ENCODE measurements at regions not wholly inside any gene's neighbourhood (a gene's known extent, or its start where the extent isn't known, plus 50 kb on each side); places are given as distances from the start of the nearest gene placed in this dataset.

DNA sequence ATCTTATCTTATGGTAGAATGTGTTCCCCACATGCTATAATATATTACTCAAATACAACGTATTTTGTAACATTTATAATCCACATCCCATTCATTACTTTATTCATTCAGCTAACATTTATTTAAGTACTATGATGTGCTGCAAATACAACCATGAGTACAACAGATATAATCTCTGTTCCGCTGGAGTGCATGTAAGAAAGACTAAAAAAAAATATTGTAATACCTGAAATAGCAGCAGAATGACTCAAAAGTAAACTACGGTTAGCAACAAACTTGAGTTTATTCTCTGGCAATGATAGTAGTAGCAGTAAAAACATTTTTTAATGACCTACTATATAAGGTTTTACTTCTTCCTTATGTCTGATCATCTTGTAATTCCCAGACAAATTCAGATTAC, 1776.3 kb downstream of the STIM2 start:
- no peak for DNase-seq (ENCODE audit: low read depth in 2 of 2)

DNA sequence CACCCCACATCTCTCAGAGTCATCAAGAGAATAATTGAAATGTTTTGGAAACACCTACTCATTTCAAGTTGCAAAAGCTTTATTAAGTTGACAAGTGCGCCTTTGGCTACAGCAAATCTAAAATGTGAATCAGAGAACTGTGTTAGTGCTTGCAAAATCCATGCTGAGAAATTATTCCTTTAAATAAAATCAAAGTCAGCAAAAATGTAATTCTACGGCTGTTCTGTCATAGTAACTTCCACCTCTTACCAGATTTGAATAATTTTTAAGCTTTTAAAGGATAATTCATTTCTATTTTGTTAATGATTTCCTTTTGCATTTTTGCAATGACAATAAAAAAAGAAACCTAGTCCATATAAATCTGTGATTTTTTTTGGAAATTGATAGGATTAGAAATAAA, 1779.1 kb downstream of the STIM2 start:
- DNase-seq (ENCODE audit: low read depth in 2 of 2), result no peak

DNA sequence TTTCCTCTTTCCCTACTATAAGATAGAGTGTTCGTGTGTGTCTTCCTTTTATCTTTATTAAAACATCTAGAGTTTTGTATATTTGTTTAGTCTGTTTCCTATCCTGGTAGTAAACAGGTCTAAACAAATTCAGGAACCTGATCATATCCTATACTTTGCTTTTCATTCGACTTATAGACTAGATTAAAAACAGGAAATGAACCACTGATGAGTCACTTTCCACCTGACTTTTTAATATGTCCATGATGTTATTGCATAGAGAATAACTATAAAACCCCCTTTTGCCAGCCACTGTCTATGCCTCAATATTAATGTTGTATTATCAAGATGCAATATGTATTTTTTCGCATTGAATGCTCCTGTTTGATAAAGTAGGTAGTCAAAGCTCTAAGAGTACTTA, 1794.0 kb downstream of the STIM2 start:
- DNase-seq (ENCODE audit: low read depth in 2 of 2), result no peak

DNA sequence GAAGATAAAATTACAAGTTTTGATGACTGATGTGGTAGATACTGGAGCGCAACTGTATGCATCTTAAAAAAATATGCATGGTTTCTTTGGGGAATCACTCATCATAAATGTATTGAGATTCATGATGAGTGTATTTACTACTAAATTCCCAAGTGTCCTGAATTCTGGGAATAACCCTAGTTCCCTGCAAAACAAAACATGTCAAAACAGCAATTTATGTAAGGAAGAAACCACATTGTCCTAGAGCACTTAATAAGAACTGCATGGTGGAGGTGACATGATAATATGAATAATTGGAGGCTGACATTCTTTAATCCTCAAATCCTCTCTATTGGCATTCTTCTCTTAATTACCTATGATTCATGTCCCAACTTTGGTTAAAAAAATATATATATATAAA, 1804.7 kb downstream of the STIM2 start:
- DNase-seq (ENCODE audit: low read depth in 2 of 2), result no peak

DNA sequence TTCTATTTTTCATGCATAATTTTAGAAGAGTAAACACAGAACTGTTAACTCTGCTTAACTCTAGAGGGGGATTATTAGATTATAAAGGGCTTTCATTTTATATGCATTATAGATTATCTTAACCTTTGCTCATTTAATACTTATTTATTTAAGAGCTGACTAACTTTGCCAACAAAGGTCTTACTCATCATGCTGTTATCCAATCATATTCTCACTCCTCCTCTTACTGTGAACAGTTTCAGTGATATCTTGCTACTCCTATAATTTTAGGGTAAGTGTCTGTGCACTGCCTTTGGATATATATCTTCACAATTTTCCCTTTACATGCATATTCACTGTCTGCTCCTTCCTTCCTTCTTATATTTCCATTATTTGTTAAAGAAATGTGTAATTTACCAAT, 1814.9 kb downstream of the STIM2 start:
- DNase-seq (ENCODE audit: low read depth in 2 of 2), result no peak

DNA sequence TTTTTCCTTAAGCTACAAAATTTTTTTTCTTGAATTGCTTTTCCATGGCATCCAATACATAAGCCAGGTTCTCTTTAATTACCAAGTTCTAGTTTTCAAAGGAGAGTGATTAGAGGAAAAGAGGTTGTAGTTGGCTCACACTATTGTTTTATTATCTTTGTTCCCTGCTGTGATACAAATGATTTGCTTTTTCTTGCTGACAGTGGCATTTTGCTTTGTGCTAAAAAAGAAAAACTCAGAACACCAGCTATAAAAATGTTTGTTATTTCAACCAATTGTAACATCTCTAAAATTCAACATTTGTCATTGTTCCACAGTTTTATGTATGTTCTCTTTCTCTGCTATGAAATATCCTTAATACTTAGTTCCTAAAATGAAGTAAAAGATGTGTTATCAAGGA, 1817.2 kb downstream of the STIM2 start:
- no peak for DNase-seq (ENCODE audit: low read depth in 2 of 2)

DNA sequence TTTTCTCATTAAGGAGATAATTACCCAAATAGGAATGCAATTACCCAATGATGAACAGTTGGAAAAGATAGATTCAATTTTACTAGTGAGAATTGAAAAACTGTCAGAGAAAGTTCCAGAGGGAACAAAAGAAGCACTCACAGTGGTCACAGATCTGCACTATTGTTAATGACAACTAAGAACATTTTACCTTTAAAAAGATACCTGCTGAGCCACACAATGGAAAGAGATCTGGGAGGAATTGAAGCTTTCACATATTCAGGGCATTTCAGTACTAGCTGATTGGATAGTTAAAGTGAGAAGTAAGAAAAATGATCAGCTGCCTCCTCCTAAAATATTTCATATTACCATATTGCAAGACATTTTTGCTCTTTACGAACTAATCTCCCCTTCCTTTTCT, 1822.2 kb downstream of the STIM2 start:
- no peak for DNase-seq (ENCODE audit: low read depth in 2 of 2)

DNA sequence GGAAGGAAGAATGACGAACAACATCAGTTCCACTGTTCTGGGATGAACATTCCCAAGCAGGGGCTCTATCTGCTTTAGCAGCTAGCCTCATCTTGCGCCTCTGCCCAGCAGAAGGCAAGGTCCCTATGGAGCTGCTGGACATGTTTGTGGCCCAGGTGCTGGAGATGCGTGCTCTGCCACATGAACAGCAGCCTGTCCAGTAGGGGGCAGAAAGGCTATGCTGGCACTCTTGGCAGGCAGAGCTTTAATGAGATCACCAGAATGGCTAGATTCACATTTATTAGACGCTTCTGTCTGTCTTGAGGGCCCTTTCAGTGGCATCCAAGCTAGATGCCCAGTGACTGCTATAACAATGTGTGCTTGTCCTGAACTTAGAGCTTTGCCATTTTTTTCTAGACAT, 1826.0 kb downstream of the STIM2 start:
- no peak for DNase-seq (ENCODE audit: low read depth in 2 of 2)

DNA sequence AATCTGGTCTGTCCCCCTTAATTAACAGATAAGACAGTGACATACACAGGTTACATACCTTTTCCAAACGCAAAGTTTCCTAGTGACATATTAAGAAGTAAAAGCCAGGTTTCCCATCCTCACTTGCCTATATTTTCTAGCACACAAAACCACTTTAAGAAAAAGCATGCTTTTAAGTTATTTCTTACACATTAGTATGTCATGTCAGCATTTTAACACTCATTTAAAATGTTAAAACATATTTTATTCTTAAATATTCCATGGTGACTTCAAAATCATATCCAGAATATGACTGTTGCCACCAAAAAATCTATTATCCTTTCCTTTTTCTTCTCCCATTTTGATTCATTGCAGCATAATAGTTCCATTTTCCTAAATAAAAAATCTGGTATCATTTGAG, 1830.2 kb downstream of the STIM2 start:
- DNase-seq (ENCODE audit: low read depth in 2 of 2), result no peak

DNA sequence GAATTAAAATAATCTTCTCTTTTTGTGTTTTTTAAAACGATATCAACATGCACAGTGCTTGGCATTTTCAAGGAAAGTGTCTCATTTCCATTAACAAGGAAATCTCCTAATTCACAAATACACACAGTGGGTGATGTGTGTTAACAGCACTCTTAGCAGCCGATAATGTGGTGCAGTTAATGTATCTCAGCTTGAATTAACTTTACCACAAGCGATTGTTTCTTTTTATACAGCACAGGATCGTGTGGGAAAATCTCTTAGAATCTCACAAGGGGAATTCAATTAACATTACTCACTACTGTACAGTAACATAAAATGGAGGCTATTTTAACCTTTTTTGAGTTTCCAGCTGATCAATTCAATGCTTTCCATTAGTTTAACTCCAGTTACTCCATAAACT, 1841.9 kb downstream of the STIM2 start:
- no peak for DNase-seq (ENCODE audit: low read depth in 2 of 2)

DNA sequence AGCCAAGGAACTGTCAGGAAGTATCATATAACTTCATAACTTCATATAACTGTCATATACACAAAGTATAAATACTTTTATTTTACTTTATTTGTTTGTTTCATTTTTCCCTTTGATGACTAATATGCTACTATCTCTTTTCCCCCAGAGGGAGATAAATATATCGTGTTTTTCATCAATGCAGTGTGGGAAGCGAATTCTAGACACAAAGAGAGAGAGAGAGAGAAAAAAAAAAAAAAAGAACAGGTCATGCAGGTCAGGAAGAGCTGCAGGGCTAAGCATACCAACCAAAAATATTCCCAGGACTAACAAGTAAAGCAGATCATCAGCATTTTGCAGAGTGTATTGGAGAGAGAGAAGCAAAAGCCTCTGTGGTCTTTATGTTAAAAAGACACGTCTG, 1849.2 kb downstream of the STIM2 start:
- DNase-seq (ENCODE audit: low read depth in 2 of 2), result no peak

DNA sequence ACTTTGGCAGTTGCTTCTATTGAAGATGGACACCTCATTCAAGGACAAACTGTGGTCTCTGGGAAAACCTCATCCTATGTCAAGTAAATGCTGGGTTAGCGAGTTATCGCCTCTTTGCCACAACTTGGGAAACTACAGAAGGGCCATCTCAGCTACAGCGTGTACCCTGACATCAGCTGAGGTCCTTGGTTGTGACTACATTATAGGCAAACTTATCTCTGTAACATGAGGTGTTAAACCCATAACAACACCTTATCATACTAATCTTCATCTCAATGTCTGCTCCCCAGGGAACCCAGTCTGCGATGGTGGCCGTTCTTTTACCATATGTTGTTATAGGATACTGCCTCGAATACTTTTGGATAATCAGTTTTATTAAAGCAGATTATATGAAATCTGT, 1862.7 kb downstream of the STIM2 start:
- DNase-seq (ENCODE audit: low read depth in 2 of 2), result no peak

DNA sequence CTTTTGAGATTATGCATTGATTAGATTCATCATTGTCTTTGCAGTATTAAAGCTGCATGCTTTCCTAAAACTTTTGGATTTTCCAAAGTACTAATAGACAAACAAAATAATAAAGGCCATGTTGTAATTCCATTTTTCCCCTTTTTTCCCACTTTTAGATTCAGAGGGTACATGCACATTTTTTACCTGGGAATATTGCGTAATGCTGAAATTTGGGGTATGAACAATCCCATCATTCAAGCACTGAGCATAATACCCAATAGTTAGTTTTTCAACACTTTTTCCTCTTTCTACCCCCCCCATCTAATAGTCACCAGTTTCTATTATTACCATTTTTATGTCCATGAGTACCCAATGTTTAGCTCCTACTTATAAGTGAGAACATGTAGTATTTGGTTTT, 1863.6 kb downstream of the STIM2 start:
- DNase-seq (ENCODE audit: low read depth in 2 of 2), result no peak

DNA sequence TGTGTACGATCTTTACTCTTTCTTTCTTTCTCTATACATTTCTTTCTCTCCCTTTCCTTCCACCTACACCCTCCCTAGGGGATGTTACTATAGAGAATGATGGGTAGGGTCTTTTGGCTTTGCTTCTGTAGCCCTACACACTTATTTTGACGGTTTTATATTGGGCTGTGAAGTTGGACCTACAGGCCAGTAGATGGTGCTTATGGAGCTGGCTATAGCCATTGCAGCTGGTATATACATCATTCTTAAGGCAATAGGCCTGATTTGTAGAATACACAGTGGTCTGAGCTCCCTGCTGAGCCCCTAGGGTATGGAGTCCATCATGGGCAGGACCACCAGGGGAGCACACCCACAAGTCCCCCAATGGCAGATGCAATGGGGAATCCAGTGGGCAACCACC, 1869.7 kb downstream of the STIM2 start:
- no peak for DNase-seq (ENCODE audit: low read depth in 2 of 2)

DNA sequence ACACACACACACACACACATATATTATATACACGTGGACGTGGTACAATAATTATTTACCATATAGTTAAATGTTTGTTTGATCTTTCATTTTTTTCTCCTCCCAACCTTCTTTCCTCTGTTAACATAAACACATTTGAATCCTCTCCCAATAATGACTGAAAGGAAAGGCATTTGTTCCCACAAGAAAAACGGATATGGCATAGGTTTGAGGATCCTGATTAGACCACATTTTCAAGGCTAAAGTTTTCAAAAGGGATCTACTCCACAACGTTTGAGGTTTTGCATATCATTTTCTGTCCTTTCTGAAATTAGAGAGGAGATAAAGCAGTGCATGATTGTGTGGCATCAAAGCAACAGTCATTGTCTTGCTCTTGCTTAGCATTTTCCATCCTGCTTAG, 1883.4 kb downstream of the STIM2 start:
- no peak for DNase-seq (ENCODE audit: low read depth in 2 of 2)

DNA sequence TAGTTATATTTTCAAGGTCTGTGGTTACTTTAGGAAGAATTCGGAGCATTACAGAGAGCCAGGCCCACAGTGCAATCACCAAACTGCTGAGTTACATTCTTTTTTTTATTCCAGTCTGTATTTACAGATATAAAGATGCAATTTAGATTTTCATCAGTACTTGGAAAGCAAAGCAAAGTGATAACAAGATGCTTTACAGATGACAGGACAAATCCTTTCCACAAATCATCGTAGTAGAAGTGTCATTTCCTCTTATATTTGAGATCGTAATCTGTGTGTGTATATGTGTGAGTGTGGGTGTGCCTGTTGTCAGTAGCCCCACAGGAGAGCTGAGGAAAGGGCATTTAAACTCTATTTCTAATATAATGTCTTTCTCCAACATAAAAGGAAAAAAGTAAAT, 1893.7 kb downstream of the STIM2 start:
- no peak for DNase-seq (ENCODE audit: low read depth in 2 of 2)

DNA sequence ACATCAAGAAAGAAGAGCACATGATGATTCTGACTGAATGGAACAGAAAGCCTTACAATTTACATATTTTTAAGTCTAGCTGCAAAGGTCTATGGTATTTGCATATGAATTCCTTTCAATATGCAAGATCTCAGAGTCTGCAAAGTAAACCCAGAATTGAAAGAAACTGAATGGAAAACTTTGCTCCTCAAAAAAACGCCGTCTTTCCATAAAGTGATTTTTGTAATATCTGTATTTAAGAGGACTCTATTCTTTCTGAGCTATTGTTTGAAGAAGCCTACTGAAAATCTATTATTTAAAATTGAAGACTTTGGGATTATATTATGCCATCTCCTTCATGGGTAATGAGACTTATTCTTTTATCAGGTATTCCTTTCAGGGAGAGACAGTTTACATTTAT, 1894.4 kb downstream of the STIM2 start:
- DNase-seq (ENCODE audit: low read depth in 2 of 2), result no peak

DNA sequence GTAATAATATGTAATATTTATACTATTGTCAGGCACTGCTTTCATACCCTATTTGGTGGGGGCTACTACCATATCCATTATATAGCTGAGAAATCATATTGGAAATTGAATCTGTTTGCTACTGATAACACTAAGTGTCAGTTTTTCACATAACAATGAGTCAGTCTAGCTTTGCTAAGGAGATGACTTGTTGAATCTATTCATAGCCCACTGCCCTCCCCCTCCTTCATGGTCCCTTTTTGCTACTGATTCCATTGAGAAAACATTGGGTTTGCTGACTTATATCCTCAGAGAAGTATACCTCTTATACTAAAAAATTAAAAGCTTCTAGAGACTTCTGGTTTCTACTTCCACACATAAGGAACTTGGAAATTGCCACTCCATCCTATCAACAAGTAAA, 1898.4 kb downstream of the STIM2 start:
- no peak for DNase-seq (ENCODE audit: low read depth in 2 of 2)

DNA sequence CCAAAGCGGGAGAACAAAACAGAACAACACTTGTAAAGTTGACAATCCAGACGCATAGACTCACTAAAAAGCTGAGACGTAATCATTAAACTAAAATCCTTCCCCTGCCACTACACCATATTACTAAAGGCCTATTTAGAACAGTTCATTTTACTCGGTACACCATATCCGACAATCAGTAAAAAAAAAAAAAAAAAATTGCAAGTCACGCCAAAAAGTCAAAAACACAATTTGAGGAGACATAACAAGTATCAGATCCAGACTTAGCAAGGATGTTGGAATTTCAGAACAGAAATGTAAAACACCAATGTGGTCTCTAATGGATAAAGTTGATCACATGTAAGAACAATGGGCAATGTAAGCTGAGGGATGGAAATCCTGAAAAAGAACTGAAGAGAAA, 1899.4 kb downstream of the STIM2 start:
- DNase-seq (ENCODE audit: low read depth in 2 of 2), result no peak

DNA sequence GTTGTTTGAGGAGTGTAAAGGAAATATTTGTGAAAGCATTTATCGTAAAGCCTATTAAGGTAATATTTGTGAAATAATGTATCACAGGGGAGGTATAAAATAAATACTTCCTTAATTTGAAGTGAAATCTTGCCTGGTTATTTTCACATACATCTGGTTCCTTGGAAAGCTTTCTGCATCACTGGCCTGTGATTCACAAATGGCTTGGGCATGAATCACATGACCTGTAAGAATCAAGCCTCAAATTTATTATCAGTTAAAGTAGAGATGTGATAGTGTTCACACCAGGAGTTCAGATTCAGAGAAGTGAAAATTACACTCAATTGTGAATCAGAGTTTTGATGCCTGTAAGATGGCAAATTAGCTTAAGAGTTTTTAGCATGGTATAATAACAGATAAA, 1911.4 kb downstream of the STIM2 start:
- no peak for DNase-seq (ENCODE audit: low read depth in 2 of 2)

DNA sequence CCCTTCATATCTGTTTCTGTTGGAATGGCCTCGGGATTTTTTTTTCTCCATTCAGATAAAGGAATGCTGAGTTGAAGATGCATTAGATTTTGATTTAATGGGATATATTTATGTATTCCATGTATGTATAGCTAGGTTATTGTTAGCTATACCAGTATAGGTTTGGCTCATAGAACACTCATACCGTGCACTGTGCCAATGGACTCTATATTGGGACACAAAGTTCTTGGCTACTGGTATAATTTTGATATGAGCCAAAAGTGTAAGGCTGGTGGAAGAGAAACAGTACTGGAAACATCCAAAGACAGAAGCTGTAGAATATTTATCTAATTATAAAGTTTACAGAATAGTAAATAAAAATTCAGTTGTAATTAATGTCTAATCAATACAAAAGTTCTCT, 1912.1 kb downstream of the STIM2 start:
- no peak for DNase-seq (ENCODE audit: low read depth in 2 of 2)

DNA sequence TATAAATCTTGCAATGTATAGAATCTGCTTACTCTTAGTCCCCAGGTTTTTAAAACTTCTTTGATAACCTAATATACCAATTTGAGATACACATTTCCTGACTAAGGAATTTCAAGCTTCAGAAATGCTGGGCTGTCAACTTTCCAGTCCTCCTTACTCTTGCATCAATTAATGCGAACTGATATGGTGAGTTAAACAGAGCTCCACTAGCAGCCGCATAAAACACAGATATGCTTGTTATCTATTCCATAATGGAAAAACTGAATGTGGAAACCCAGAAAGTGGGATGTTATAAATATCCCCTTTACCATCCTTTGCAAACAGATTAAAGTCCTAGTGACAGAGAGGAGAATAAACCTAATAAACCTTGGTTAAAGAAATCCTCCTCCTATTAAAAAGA, 1913.7 kb downstream of the STIM2 start:
- DNase-seq (ENCODE audit: low read depth in 2 of 2), result no peak

DNA sequence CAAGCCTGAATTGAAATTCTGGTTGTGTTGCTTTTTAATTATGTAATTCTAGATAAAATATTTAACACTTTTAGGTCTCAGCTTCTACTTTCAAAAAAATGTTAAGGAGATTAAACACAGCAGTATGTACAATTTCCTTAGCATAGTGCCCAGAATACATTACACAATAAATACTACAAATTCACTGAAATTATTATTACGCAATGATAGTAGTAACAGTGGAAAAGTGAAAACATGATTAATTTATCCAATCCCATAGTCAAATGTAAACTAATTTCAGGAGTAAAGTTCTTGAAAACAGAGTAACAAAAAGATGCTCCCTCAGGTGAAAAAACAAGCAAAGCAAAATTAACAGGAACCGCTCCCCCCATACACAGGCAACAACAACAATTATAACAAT, 1915.4 kb downstream of the STIM2 start:
- DNase-seq (ENCODE audit: low read depth in 2 of 2), result no peak

DNA sequence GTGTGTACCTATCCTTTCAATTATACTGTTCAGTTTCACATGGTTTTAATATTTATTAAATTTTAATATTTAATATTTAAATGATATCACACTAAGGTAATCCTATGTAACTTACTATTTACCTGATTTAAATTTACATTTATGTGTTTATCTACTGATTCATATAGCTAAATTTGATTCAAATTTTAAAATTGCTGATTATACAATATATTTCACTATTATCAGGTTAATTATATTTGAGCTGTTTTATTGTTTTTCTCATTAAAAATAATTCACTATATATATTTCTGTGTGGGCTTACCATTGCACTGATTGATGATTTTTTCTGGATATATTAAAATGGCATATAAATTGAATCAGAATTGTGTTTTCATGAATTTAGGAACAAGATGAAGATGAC, 1923.5 kb downstream of the STIM2 start:
- DNase-seq (ENCODE audit: low read depth in 2 of 2), result no peak

DNA sequence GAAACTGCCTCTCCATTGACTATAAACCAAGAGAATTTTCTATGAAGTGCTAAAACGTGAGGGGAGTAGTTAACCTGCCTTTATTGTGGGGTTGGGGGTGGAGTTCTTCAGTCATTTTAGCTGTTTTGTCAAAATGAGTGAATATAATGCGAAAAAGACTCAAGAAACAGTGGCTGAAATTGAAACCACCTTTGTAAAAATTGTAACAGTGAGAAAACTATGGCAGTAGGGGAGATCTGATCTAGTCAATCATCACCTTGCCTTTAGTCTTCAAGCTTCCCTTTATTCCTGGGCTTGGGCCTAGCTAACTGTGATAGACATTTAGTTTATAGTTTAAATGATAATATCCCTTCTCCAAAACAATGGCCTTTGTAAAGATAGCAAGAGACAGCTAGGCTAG, 1927.3 kb downstream of the STIM2 start:
- DNase-seq (ENCODE audit: low read depth in 2 of 2), result no peak
